H54 (cell line): ENCODE measurements at regions not wholly inside any gene's neighbourhood (a gene's known extent, or its start where the extent isn't known, plus 50 kb on each side); places are given as distances from the start of the nearest gene placed in this dataset.

ENCODE experiments used
- DNase-seq: peaks from one replicate; pipeline ENCODE4 v3.0.0; 2011; ENCODE audit warnings: low spot score, mixed read lengths; ENCODE audit not compliant: insufficient read length
- FAIRE-seq: peaks from 3 replicates; lab custom pipeline; 2011; peaks lifted over from hg19 to GRCh38; lab: Jason Lieb, UNC
- POLR2A ChIP-seq: IDR thresholded peaks from 2 replicates; pipeline ENCODE4 v1.6.1; 2011; ENCODE audit warnings: low read depth, mild to moderate bottlenecking, low read length

DNA sequence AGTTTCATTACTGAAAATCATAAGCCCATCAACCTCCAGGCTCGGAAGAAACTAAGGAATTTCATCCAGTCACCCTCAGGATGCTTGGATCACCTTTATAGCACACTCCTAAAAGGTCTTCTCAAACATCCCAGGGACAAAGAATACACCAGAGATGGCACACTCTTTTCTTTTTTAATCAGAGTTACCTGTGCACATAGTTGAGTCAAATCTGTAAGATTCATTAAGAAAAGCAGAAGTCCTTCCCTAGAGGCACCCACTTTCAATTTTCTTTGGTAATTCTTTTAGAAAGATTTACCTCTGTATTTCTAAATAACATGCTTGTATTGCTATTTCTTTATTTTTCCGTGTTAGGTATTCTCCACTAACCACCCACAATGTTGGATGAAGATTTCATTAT, 50.6 kb upstream of the IL6 start:
- FAIRE-seq = no peak
- DNase-seq = no peak
- TF ChIP-seq POLR2A = no peak

DNA sequence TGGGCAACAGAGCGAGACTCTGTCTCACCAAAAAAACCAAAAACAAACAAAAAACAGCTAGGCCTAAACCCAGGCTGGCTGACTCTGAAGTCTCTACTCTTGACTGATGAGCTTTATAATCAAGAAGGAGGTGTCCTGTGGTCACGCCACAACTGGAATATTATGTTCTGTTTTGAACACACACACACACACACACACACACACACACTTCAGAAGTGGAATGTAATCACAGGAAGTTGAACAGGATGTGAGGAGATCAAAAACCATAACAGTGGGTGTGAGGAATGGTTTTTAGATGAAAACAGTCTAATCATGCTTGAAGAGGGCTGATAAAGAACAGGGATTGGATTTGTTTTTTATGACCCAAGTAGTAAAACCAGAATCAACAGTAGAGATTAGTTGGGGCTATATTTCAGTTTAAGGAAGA, 51.1 kb upstream of the IL6 start:
- DNase-seq (no peak), FAIRE-seq (no peak)
- no peak for TF ChIP-seq POLR2A

DNA sequence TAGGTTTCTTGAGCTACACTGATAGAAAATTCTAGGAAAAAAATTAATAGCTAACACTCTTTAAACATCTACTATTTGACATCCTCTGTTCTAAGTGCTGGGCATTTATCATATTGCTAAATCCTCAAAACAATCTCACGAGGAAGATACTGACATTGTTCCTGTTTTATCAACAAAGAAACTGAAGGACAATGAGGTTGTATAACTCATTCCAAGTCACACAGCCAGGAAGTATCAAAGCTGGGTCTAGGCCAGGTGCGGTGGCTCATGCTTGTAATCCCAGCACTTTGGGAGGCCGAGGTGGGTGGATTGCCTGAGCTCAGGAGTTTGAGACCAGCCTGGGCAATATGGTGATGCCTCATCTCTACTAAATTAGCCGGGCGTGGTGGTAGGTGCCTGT, 51.6 kb upstream of the IL6 start:
- FAIRE-seq (no peak), DNase-seq (no peak)
- TF ChIP-seq POLR2A = no peak

DNA sequence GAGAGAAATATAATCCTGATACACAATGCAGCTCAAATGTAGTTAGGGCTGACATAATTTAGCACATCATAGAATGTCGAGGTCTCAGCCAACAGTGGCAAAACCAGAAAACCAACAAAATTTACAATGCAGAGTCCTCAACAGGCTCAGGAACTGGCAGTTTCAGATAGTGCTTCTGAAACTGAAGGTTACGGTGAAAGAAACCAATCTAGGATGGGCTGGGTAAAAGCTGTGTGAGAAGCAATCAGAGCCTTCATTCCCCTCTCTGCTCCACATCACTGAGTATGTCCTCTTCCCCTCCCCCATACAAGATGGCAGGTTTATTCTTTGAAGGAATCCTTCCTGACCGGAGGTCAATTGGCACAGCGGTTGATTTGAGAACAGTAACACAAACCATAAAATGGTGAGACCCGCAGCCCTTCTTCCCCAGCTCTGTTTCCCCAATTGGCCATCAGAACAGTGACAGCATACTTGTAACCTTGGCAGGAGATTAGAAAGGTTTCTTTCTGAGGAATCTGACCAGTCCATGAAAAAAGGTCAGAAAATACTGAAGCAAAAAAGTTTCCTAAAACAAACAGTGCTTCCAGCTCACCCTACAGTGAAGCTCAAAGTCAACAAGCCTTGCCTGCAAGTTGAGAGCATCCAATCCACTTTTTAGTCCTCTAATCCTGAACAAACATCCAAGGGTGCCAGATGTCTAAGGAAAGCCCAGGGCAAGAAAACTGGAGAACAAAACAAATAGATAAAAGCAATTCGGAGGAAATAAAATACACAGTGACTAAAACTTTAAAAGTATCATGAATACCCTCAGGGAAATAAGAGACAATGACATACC, 53.9 kb upstream of the IL6 start:
- no peak for TF ChIP-seq POLR2A
- no peak for DNase-seq
- no peak for FAIRE-seq

DNA sequence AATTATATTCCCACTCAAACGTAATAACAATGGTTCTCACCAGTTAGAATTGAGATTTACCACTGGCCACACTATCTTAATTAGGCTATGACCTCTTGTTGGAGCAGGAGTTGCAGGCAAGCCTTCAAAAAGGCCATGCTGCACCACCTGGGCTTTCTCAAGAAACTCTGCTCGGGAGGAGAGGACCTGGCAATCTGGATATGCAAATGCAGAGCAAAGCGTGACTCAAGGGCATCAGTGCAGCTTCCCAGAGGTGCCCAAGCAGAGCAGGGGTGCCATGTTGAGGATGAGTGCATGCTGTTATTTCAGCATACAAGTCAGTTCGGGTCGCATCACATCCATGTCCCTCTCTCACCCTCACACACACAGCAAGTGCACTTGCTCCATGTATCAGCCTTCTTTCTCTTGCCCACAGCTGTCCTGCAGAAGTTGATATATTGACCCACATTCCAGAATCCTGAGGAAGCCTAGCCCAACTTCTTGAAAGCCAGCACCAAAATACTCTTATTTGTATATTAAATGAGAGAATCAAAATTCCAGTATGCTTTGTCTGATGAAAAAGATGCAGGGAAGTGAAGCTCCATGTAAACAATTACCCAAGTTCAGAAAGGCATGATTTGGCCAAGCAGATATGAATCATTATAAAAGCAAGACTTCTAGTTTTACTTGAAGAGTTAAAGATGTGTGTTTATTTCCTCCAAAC, 55.7 kb upstream of the IL6 start:
- no peak for TF ChIP-seq POLR2A
- no peak for FAIRE-seq
- DNase-seq = no peak

DNA sequence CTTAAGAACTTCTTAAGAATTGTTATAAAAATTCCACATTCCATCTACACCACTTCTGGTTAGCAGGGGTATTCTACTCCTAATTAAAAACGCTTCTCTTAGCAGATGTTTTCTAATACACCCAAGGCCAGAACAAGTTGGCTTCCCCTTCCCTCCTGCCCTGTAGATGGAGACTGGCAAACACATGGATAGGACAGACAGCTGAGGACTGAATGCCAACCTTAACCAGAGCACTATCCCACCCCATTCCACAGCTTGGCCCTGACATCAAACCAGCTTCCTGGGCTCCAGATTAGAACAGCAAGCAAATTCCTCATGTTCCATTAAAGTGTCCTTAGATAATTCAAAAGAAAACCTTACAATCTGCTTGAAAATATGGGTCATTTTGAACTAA, 56.6 kb upstream of the IL6 start:
- FAIRE-seq = no peak
- no peak for DNase-seq
- no peak for TF ChIP-seq POLR2A

DNA sequence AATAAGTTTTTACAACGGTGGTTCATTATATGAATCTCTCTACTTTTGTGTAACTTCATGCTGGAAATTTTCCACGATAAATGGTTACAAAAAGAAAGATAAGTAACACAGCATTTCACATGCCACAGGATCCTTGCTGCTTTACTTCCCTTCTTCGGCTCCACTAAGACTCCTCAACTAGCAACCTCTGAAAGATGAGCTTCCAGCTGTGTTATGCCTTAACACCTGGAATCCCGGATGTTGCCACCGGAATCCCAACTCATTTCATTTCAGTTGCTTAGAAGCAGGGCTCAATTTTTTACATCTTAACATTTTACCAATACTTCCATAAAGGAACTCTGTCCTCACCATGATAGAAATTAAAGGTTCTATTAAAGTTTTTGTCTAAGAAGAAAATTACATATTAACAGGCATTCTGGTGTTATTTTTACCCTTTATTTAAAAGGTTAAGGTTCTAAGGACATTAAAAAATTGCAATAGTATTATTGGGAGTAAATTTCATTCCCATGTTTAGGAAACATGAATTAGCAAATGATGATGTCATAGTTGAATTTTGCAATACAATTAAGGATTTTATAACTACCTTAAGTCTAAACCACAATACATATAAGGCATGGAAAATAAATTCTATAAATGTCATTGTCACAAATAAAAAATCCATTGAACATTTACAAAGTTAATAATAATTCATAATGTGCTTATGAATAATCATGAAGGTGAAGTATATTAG, 57.1 kb upstream of the IL6 start:
- no peak for DNase-seq
- no peak for TF ChIP-seq POLR2A
- no peak for FAIRE-seq

DNA sequence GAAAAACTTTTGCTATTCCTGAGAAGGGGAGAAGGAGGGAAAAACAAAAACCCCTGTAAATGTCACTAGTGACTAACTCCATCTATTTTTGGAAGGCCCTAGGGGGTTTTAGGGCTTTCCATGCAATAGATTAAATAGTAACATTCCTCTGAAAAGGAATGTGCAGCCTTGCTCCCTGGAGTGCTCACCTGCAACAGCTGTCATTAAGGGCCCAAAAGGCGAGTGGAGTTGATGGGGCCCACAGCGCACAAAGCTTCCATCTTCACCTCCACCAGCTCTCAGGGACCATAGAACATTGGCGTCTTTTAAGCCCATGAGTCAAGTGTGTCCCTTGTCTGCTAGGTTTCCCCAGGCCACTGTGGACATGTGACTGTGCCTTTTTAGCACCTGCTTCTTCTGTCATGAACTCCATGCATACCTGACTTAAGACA, 58.0 kb upstream of the IL6 start:
- no peak for FAIRE-seq
- no peak for TF ChIP-seq POLR2A
- DNase-seq = no peak

DNA sequence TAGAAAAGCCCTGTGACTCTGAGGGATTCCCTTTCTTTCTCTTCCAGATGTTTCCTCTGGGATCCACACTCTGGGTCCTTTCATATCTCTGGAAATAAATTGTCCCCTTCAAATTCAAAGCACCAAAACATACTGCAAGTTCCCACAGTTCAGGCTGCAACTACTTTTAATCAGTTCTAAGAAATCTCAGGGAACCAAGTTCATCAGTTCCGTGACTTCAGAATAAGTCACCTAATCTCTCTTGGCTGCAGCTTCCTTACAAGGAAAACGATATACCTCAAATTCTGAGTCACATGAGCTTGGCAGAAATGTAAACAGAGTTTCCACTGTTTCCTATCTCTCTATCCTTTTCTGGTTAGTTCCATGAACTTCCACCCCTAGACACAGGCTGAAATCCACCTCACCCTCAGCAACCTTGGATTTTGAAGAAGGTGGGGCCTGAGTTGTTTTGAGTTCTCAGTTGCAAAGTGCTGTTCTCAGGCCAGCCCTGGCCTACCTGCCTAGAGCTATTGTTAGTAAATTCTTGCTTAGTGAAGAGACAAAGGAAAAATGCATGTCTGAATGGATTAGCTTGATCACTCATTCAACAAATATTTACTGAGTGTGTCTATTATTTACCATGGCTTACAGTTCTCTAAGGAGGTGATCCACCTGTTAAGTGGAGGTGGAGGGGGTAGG, 59.3 kb upstream of the IL6 start:
- FAIRE-seq = peak; percentile 75
- DNase-seq = peak; percentile 41
- TF ChIP-seq POLR2A = no peak

DNA sequence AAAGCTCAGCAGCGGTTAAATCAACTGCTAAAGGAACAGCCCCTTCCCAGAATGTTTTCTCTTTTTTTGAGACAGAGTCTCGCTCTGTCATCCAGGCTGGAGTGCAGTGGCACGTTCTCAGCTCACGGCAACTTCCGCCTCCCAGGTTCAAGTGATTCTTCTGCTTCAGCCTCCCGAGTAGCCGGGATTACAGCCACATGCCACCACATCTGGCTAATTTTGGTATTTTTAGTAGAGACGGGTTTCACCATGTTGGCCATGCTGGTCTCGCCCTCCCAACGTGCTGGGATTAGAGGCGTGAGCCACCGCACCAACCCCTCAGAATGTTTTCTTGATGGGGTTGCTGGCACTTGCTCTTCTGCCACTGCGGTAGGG, 59.8 kb upstream of the IL6 start:
- no peak for FAIRE-seq
- no peak for DNase-seq
- no peak for TF ChIP-seq POLR2A

DNA sequence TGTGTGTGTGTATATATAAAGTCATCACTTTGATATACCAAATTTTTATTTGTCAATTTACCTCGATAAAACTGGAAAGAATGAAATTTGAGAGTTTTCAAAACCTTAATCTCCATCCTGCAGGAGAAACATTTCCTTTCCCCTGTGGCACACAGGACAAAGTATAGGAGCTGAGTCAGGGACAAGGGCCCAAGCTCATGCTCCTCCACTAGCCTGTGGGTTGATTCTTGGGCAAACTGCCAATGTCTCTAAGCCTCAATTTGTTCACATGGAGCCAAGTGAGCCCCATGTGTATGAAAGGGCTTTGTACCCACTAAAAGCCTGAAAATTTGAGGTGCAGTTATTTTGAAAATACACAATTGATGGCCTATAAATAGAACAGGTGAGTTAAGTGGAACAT, 60.3 kb upstream of the IL6 start:
- TF ChIP-seq POLR2A = no peak
- DNase-seq (peak; percentile 47), FAIRE-seq (no peak)

DNA sequence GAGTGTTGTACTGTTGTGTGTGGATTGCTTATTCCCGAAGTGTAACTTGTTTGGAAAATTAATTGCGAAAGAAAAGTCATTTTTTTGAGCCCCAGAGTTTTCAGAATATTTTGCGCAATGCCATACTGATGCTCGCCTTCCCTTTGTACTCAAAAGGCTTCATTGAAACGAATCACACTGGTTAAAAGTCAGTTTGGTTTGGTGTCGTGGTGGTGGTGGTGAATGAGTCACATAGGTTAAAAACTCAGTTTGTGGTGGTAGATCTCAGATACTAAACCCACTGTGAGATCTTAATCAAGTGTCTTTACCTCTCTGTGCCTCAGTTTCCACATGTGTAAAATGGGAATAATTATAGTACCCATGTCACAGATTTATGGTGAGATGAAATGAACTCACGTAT, 61.1 kb upstream of the IL6 start:
- TF ChIP-seq POLR2A = no peak
- DNase-seq = no peak
- no peak for FAIRE-seq

DNA sequence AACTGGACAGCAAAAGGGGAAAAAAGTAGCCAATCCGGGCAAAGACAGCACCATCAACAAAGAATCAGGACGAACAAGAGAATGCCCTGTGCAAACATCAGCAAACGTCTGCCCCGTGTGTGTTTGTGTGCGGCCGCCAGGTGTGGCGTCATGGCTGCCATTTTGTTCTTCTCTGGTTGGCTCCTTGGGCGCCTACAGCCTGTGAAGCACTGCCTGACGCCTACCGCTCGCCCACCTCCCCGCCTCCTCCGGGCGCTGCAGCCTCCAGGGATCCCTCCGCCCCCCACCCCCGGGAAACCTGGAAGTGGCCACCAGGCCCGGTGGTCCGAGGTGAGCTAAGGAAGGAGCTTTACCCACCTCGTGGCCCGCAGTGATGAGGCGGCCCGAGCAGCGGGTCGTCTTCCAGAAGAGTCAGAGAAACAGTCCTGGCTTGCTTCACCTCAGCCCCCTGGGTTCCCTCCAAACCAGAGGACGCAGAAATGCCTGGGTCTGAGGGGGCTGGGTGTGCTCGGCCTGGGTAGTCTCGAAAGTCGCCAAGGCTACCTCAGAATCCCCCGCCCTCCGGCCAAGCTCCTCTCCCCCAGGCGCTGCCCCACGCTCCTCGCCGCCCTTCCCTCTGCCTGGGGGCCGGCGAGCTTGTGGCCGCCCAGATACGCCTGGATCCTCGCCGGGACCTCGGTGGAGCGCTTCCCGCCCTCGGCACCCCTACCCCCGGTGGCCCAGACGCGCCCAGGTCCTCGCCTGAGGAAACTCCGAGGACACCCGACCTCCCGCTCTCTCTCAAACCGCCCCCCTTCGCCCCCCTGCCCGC, 61.8 kb upstream of the IL6 start:
- no peak for FAIRE-seq
- TF ChIP-seq POLR2A = no peak
- no peak for DNase-seq

DNA sequence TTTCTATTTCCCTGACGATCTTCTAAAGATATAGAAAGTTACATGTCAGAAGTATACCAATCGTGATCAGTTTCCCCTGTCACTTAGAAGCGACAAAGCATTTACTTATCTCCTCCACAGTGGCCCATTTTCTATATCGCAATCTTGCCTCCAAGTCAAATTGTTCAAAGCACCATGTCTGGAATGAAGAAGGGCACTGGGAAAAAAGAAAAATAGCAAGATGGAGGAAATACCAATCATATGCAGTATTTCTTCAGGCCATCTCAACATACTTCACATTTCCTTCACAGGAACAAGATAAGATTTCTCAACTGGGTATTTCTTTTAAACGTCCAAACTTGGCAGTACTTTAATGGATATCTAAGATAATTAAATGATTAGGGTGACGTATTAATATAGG, 63.3 kb upstream of the IL6 start:
- FAIRE-seq (no peak), DNase-seq (no peak)
- TF ChIP-seq POLR2A = no peak
